GM04504 (cell line): ENCODE measurements at regions not wholly inside any gene's neighbourhood (a gene's known extent, or its start where the extent isn't known, plus 50 kb on each side); places are given as distances from the start of the nearest gene placed in this dataset.
"Not testable (repeated sequence)": the region's sequence is repeated elsewhere in the genome, so short reads cannot be mapped to it uniquely, and the experiment has no call there.

Experiments used
- DNase-seq: peaks from one replicate; pipeline ENCODE4 v3.0.0-alpha.2; 2012; ENCODE audit warnings: low read depth

DNA sequence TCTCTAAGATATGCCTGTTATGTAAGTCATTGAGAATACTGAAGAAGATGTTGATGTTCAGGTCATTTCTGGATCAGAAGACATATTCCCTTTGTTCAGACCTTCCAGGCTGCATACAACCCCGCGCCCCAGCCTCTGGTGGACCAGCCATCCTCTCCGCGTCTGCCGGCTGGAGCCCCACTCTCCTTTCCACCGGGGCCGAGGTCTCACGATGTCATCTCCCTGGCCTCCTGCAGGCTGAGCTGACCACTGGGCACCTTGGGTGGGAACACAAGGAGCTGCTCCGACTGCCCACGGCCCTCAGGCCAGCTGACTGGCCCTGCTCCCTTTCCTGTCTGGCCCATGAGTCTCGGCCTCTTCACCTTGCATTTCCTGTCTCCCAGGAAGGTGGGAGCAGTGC lies 124.6 kb downstream of the SHANK2 start:
- no peak for DNase-seq

GRCh38 chr11:71126401-71126800 lies 126.0 kb downstream of the SHANK2 start:
- DNase-seq = not testable (repeated sequence)

DNA sequence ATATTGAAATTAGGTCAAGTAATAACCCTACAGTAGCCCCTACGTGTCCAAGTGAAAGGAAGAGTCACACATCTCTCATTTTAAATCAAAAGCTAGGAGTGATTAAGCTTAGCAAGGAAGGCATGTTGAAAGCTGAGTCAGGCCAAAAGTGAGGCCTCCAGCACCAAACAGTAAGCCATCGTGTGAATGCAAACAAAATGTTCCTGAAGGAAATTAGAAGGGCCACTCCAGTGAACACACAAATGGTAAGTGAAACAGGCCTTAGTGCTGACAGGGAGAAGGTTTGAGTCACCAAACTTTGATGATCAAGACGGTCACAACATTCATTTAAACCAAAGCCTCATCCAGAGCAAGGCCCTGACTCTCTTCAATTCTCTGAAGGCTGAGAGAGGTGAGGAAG lies 127.2 kb downstream of the SHANK2 start:
- no peak for DNase-seq

DNA sequence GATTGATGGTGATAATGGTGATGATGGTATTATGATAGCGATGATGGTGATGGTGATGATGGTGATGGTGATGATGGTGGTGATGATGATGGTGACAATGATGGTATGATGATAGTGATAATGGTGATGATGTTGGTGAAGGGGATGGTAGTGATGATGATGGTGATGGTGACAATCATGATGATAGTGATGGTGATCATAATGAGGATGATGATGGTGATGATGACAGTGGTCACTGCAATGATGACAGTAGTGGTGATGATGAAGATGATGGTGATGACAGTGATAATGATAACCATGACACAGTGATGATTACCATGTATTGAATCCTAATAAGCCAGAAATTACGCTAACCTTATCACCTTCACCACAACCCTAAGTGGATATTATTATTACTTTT lies 128.2 kb downstream of the SHANK2 start:
- DNase-seq = no peak

GRCh38 chr11:71120471-71120896 lies 131.9 kb downstream of the SHANK2 start:
- DNase-seq = no peak

DNA sequence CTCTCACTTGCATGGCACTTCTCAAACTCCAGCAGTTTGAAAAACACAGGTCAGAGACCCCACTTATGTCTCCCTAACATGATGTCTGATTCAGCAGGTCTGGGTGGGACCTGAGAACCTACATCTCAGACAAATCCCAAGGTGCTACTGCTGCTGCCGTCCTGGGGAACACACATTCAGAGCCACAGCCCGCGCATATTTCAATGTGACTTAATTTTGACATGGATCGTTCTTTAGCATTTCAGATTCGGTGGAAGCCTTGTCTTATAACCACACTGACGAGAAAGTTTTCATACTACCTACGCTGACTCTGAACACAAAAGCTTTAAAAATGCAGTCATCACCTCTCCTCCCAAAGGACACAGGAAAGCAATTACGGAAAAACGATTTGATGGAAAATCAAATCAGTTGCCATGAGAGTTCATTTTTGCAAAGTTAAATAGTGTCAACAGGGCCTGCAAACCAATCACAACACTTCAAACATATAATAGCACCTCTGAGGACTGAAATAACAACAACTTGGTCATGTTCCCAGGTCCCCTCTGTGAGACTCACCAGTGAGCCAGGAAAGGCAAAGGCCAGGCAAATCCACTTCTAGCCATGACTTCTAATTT lies 132.6 kb downstream of the SHANK2 start:
- no peak for DNase-seq

GRCh38 chr11:71118671-71119250 lies 133.6 kb downstream of the SHANK2 start:
- DNase-seq = no peak

GRCh38 chr11:71117311-71117710 lies 135.1 kb downstream of the SHANK2 start:
- DNase-seq = no peak

DNA sequence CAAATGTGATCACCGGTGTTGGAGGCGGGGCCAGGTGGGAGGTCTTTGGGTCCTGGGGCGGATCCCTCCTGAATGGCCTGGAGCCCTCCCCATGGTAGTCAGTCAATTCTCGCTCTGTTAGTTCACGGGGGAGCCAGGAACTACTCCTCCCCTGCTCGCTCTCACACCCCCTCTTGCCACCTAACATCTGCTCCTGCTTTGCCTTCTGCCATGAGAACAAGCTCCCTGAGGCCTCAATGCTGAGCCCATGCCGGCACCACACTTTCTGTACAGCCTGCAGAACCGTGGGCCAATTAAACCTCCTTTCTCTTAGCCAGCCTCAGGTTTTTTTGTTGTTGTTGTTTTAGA lies 135.7 kb downstream of the SHANK2 start:
- no peak for DNase-seq

- DNase-seq = no peak
Observed at GRCh38 chr11:71115770-71116692, 136.3 kb downstream of the SHANK2 start.

- no peak for DNase-seq
Observed at GRCh38 chr11:71114124-71114851, 138.1 kb downstream of the SHANK2 start.

- no peak for DNase-seq
Observed at GRCh38 chr11:71112990-71113389, 139.4 kb downstream of the SHANK2 start.

DNA sequence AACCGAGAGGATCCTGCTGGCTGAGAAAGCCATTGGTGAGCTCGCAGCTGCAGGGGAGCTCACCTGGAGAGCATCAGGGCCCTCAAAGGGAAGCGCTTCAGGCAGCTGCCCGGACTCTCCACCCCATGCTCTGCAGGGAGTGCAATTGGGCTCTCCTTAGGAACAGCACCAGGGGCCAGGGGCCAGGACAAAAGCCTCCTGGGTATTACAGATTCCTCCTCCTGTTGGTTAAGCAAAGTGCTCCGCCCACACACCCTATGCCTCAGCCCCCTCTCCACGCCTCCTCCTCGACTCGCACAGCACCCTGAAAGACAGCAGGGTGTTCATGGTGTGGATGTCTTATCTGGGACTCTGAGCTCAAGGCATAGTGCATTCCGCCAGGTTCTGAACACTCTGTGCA lies 139.9 kb downstream of the SHANK2 start:
- DNase-seq = no peak

DNA sequence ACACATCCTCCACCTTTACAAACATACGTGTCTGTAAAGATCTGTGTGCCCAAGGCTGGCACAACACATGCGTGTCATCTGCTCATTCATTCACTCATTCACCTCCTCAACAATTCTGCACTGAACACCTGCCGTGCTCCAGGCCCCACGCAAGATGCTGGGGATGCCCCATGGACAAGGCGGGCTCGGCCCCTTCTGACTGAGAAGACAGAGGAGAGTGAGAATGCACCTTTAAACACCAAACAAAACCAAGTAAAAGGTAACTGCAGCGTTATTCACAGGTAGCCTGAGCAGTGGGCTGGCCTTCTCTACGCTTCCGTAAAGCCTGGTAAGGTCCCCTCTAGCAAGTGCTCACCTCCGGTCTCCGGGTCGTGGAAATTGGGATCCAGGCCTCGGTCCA lies 142.8 kb downstream of the SHANK2 start:
- DNase-seq = no peak

- DNase-seq = no peak
Observed at GRCh38 chr11:71109186-71109585, 143.2 kb downstream of the SHANK2 start.

GRCh38 chr11:71108013-71108865 lies 144.1 kb downstream of the SHANK2 start:
- DNase-seq = no peak

DNA sequence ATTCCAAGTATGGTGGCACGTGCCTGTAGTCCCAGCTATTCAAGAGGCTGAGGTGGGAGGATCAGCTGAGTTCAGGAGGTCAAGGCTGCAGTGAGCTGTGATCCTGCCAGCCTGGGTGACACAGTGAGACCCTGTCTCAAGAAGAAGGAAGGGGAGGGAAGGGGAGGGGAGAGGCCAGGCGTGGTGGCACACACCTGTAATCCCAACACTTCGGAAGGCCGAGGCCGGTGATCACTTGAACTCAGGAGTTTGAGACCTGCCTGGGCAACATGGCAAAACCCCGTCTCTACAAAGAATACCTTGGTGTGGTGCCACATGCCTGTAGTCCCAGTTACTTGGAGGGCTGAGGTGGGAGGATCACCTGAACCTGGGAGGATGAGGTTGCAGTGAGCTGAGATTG lies 145.7 kb downstream of the SHANK2 start:
- no peak for DNase-seq

GRCh38 chr11:71103266-71103665 lies 149.1 kb downstream of the SHANK2 start:
- DNase-seq = no peak

DNA sequence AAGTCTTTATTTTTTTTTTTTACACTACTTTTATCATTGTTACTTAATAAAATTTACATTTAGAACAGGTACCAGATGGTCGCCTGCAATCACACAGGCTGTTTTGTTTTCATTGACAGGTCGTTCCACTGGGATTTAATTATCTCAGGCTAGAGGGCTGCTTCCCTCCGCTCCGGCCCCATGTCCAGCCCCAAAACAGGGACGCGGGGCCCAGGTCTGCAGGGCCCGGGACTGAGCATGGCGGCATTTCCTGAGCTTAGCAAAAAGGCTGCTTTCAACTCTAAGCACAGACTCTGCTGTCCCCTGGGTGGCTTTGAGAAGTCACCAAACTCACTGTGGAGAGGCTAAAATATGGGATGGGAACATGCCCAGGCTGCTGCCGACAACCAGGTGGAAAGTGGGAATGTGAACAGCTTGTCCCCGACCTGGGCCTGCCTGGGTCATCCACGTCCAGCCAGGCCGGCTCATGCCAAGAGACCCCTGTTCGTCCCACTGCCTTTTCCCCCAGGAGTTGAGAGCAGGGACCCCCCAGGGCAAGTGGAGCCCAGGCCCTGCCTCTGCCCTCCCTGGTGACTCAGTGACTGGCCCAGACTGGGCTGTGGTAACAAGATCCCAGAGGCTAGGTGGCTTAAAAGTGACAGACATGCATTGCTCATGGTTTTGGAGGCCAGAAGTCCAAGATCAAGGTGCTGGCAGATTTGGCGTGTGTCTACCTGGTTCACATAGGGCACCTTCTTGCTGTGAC lies 150.0 kb downstream of the SHANK2 start:
- no peak for DNase-seq

DNA sequence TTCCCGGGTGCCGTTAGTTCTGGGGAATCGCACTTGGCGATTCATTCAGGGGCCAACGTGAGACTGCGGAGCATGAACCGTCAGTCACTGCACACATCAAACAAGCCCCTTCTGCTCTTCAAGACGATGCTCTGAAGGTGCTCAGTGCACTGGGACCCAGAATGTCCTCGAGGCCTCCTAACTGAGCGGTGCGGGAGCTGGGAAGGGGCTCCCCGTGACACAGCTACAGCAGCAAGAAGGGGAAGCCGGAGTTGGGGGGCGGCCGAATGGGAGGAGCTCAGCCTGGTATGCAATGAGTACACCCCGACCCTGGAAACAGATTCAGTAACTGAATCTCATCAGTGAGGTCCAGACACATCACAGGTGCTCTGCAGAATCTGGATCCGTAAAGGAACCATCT lies 150.8 kb downstream of the SHANK2 start:
- DNase-seq = no peak

GRCh38 chr11:71101046-71101445 lies 151.3 kb downstream of the SHANK2 start:
- DNase-seq = no peak
